ENCODE measurements at regions not wholly inside any gene's neighbourhood (a gene's known extent, or its start where the extent isn't known, plus 50 kb on each side); places are given as distances from the start of the nearest gene placed in this dataset.

DNA sequence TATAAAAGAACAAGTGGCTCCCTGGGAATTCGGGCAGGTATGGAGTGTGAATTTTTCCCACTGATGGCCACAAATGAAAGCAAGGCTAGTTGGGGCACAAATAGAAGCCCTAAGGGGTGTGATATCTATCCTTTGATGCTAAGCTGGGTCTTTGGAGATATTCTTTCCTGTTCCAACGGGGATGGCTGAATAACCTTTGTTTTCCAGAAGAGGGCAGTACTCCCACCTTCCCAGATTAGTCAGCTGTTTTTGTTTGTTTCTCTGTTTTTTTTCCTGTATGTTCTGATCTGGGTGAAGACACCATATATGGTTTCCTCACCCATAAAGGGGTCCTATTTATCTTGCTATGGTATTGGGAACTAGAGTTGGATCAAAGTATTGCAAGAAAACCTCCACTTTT lies 947.7 kb upstream of the SORCS1 start:
- Histone ChIP-seq H3K27ac (no peak overlapping the region), H3K79me2 (no peaks in the 10 kb centered on the region), H3K9me2 (replicated peaks; ENCODE audit: insufficient read depth) (no peaks in the 10 kb centered on the region), H3K36me3 (replicated peaks; ENCODE audit: insufficient read depth, low read depth) (no peaks in the 10 kb centered on the region), H3K4me1 (ENCODE audit: insufficient read depth) (no peaks in the 10 kb centered on the region), H4K20me1 (ENCODE audit: insufficient read depth, poor library complexity, severe bottlenecking) (no peaks in the 10 kb centered on the region), H3K4me3 (no peak overlapping the region), H3K27me3 (no peaks in the 10 kb centered on the region), H3K4me2 (no peak overlapping the region), H3K9me3 (ENCODE audit: low read depth) (no peaks in the 10 kb centered on the region), H2AFZ (no peak overlapping the region)
- TF ChIP-seq EZH2 (IDR thresholded peaks at IDR 0.05; ENCODE audit: borderline replicate concordance) = no peak
- TF ChIP-seq, protein P1, sequence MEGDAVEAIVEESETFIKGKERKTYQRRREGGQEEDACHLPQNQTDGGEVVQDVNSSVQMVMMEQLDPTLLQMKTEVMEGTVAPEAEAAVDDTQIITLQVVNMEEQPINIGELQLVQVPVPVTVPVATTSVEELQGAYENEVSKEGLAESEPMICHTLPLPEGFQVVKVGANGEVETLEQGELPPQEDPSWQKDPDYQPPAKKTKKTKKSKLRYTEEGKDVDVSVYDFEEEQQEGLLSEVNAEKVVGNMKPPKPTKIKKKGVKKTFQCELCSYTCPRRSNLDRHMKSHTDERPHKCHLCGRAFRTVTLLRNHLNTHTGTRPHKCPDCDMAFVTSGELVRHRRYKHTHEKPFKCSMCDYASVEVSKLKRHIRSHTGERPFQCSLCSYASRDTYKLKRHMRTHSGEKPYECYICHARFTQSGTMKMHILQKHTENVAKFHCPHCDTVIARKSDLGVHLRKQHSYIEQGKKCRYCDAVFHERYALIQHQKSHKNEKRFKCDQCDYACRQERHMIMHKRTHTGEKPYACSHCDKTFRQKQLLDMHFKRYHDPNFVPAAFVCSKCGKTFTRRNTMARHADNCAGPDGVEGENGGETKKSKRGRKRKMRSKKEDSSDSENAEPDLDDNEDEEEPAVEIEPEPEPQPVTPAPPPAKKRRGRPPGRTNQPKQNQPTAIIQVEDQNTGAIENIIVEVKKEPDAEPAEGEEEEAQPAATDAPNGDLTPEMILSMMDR (IDR thresholded peaks at IDR 0.05; ENCODE audit: poor library complexity) = peak; percentile 39
- 35% methylated on average over 2 of the region's 2 CpGs for WGBS (ENCODE audit: low lambda C conversion rate, missing lambda C conversion rate)
- no peak for DNase-seq (ENCODE audit: low spot score)

DNA sequence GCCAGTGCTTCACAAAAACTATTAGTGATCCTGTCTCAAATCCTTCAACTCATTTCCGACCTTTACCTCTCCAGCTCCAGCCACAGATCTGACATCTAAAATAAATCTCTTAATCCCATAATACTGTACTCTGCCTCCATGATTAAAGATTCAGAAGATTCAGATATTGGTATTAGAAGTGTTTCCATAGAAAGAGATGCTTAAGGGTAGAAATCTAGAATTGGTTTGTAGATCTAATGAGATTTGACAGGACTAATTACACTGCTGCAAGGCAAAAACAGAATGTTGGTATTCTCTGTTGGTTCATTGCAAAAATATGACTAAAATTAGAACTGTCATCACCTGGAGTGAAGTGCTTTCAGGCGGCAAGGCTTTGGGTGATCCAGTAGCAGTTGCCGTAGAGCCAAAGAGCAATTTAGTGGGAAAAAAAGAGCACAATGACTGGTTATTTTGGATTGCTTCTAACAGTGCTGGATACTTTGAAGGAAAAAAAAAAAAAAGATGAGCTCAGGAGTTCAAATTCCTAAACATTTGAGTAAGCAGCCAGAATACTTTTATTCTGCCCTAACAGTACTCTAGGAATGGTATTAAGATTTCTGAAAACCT lies 940.1 kb upstream of the SORCS1 start:
- 75% methylated on average over 3 of the region's 3 CpGs for WGBS (ENCODE audit: low lambda C conversion rate, missing lambda C conversion rate)
- Histone ChIP-seq H3K9me3 (ENCODE audit: low read depth) (no peaks in the 10 kb centered on the region), H3K79me2 (no peaks in the 10 kb centered on the region), H2AFZ (no peak overlapping the region), H3K27ac (no peak overlapping the region), H3K4me3 (no peak overlapping the region), H4K20me1 (ENCODE audit: insufficient read depth, poor library complexity, severe bottlenecking) (no peaks in the 10 kb centered on the region), H3K36me3 (replicated peaks; ENCODE audit: insufficient read depth, low read depth) (no peaks in the 10 kb centered on the region), H3K9me2 (replicated peaks; ENCODE audit: insufficient read depth) (no peaks in the 10 kb centered on the region), H3K4me1 (ENCODE audit: insufficient read depth) (no peaks in the 10 kb centered on the region), H3K4me2 (no peak overlapping the region), H3K27me3 (no peaks in the 10 kb centered on the region)
- TF ChIP-seq EZH2phosphoT487 (IDR thresholded peaks at IDR 0.05; ENCODE audit: low read depth, severe bottlenecking, unreplicated experiment) (no peak), EZH2 (IDR thresholded peaks at IDR 0.05; ENCODE audit: borderline replicate concordance) (no peak)
- TF ChIP-seq, protein P1 (IDR thresholded peaks at IDR 0.05; ENCODE audit: poor library complexity) = no peak
- DNase-seq (ENCODE audit: low spot score) = no peak

DNA sequence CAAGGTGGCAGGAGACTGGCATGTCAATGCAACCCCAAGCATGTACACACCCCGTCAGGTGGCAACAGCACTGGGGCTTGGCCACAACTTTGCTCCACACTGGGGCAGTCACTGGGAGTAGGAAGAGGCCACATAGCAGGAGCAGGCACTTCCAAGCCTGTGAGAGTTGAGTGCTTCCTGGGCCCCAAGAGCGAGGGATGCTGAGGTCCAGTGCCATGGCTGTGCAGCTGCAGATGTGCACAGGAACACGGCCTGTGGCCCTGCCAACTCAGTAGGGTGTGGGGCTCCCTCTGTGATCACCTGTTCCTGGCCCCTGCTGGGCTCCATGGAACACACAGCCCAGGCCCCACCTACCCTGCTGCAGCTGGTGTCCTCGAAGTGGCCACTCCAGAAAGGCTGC lies 932.8 kb upstream of the SORCS1 start:
- Histone ChIP-seq H3K36me3 (replicated peaks; ENCODE audit: insufficient read depth, low read depth) (no peaks in the 10 kb centered on the region), H4K20me1 (ENCODE audit: insufficient read depth, poor library complexity, severe bottlenecking) (no peaks in the 10 kb centered on the region), H3K27me3 (no peaks in the 10 kb centered on the region), H3K4me2 (no peak overlapping the region), H2AFZ (no peak overlapping the region), H3K27ac (no peak overlapping the region), H3K9me2 (replicated peaks; ENCODE audit: insufficient read depth) (no peaks in the 10 kb centered on the region), H3K4me3 (no peak overlapping the region), H3K79me2 (no peaks in the 10 kb centered on the region), H3K4me1 (ENCODE audit: insufficient read depth) (no peaks in the 10 kb centered on the region), H3K9me3 (ENCODE audit: low read depth) (no peaks in the 10 kb centered on the region)
- no peak for DNase-seq (ENCODE audit: low spot score)
- 93% methylated on average over 4 of the region's 4 CpGs for WGBS (ENCODE audit: low lambda C conversion rate, missing lambda C conversion rate)
- TF ChIP-seq EZH2 (IDR thresholded peaks at IDR 0.05; ENCODE audit: borderline replicate concordance) (no peak), EZH2phosphoT487 (IDR thresholded peaks at IDR 0.05; ENCODE audit: low read depth, severe bottlenecking, unreplicated experiment) (no peak)
- TF ChIP-seq, protein P1 (IDR thresholded peaks at IDR 0.05; ENCODE audit: poor library complexity) = no peak
